Anterior cingulate cortex (tissue), 58 donors: ENCODE measurements at regions not wholly inside any gene's neighbourhood (a gene's known extent, or its start where the extent isn't known, plus 50 kb on each side); places are given as distances from the start of the nearest gene placed in this dataset.
"Not testable (repeated sequence)": the region's sequence is repeated elsewhere in the genome, so short reads cannot be mapped to it uniquely, and the experiment has no call there.

Source experiments
- DNase-seq, 58 donors: peaks; one replicate each; lab custom pipeline; 2025; lab: John Stamatoyannopoulos, UW

DNA sequence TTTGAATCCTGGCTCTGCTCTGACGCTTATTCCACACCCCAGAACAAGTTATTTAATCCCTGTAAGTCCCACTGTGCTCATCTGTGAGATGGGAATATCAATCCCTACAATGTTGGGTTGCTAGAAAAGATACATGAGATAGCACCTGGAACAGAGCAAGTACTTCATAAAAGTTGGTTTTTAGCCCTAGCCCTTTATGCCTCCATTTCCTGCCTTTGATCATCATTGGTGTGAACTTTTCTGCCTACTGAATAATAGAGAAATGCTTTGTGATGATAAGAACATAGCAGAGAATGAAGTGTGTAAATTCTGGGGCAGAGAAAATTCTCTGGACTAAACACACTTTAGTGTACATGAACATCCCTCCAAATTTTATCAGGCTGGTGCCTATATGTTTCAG is 90.3 kb upstream of the RANBP6 start:
- DNase-seq: no peak

DNA sequence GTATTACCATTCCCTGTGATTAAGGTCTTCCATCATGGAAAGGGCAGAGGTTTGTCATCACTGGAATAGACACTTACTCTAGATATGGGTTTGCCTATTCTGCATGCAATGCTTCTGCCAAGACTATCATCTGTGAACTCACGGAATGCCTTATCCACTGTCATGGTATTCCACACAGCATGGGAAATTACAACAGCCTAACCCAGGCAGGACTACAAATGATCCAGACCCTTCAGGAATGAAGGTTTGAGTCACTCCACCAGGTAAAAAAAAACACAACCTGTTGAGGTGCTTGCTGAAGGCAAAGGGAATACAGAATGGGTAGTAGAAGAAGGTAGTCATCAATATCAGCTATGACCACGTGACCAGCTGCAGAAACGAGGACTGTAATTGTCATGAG is 89.0 kb upstream of the RANBP6 start:
- DNase-seq: not testable (repeated sequence)

GRCh38 chr9:6103911-6104310 is 88.5 kb upstream of the RANBP6 start:
- not testable (repeated sequence) for DNase-seq

DNA sequence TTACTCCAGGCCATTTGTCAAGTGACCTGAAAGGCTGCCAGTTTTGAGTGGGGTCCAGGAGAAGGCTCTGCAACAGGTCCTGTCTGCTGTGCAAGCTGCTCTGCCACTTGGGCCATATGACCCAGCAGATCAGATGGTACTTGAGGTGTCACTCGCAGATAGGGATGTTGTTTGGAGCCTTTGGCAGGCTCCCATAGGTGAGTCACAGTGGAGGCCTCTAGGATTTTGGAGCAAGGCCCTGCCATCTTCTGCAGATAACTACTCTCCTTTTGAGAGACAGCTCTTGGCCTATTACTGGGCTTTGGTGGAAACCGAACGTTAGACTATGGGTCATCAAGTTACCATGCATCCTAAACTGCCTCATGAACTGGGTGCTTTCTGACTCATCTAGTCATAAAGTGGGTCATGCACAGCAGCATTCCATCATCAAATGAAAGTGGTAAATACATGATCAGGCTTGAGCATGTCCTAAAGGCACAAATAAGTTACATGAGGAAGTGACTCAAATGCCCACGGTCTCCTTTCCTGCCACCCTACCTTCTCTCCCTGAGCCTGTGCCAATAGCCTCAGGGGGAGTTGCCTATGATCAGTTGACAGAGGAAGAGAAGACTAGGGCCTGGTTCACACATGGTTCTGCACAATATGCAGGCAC is 87.0 kb upstream of the RANBP6 start:
- not testable (repeated sequence) for DNase-seq

GRCh38 chr9:6101725-6102124 is 86.3 kb upstream of the RANBP6 start:
- not testable (repeated sequence) for DNase-seq

GRCh38 chr9:6099346-6099745 is 83.9 kb upstream of the RANBP6 start:
- DNase-seq: not testable (repeated sequence)

DNA sequence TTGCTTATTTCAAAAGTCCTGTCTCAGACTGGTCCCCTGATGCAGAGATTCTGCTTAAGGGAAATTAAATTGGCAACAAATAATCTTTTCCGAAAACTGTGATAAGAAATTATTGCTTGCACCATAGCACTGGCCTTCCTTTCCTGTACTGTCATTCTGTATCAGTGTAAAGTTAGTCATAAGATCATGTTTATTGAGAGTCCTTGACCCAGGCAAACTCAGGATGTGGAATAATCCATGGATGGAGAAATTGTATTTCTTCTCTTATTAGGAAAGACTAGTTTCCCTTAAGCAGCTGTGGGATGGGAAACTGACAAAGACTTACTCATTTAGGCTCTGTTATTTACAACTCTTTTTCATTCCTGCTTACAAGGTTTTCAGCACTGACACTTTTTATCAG is 83.0 kb upstream of the RANBP6 start:
- no peak for DNase-seq

DNA sequence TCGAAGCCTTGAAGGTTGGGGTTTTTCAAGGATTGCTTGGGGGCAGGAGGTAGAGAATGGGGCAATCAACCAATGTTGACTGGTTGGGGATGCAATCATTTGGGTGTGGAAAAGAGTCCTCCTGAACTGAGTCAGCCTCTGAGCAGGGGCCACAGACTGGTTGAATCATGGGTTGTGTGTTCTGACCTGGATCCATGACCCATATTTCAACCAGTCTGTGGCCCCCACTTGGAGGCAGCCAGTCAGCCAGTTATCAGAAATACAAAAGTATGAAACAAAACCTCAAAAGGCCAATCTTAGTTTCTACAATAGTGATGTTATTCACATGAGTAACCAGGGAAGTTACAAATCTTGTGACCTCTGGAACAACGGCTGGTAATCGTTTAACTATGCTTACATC is 81.4 kb upstream of the RANBP6 start:
- DNase-seq: no peak

DNA sequence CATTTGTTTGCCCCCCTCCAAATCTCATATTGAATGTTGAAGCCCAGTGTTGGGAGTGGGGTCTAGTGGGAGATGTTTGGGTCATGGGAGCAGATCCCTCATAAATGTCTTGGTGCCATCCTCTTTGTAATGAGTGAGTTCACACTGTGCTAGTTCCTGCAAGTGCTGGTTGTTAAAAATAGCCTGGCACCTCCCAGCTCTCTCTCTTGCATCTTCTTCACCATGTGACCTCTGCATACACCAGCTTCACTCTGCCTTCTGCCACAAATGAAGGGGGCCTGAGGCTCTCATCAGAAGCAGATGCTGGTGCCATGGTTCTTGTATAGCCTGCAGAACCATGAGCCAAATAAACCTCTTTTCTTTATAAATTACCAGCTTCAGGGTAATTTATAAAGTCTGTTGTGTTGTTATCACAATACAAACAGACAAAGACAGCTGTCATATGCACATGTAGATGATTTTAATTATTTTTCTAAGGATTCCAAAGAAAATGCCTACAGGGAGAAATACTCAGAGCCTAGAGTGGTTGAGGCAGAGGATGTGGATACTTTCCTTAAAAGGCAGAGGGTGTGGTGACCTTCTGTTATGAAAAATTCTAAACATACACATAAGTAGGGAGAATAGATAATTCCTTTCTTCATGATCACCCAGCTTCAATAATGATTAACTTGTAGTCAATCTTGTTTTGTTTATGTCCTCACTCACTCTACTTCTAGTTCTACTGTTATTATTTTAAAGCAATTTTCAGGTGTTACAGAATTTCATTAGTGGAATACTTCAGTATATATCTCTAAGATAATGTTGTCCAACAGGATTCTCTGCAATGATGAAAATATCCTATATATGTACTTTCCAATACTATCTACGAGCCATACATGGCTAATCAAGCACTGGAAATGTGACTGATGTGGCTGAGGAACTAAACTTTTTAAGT is 75.1 kb upstream of the RANBP6 start:
- DNase-seq: peak in 2 of 58 donors; percentile 2 to 3

GRCh38 chr9:6089300-6089699 is 73.9 kb upstream of the RANBP6 start:
- no peak for DNase-seq

DNA sequence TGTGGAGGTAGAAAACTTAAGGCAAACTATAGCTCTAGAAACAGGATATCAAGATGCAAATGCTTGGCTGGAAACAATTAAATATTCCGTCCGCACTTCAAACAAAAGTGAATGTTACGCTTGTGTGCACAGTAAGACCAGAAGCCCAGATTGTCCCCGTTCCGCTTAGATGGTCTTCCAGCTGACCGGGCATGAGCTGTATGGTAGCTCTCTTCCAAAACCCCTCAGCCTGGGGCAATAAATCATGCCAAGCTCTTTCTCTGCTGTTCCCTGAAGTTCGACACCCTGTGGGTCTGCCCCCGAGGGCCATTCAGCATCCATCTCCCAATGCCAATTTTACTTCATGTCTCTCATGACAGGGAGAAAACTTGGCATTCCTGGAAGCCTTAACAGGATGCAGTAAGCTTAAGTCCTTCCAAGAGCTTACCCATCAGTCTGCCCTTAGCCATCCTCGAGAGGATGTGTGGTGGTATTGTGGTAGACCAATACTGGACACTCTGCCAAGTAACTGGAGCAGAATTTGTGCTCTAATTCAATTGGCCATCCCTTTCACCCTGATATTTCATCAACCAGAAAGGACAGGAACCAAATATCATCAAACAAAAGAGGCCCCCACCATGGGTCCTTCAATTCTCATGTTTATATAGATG is 70.7 kb upstream of the RANBP6 start:
- DNase-seq: no peak

- DNase-seq: peak in 56 of 58 donors; percentile 2 to 87 (median 61)
Measured at GRCh38 chr9:6080154-6080716, 64.8 kb upstream of the RANBP6 start.

DNA sequence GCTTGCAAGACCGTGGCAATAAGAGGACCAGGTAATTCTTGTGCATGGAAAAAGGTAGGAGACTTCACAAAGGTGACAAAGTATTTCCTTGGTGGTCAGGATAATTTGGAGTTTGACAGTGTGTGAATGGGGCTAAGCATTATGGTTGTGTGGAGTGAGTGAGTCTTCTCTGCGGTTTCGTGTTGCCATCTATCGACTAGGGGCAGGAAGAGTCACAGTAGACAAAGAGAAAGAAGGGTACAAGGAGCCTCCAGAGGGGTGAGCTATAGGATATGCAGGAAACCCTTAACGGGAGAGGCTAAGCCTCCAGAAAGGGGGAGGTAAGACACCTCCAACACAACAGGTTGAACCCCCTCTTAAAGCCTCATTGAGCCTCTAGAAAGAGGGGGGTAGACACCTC is 64.0 kb upstream of the RANBP6 start:
- DNase-seq: no peak

DNA sequence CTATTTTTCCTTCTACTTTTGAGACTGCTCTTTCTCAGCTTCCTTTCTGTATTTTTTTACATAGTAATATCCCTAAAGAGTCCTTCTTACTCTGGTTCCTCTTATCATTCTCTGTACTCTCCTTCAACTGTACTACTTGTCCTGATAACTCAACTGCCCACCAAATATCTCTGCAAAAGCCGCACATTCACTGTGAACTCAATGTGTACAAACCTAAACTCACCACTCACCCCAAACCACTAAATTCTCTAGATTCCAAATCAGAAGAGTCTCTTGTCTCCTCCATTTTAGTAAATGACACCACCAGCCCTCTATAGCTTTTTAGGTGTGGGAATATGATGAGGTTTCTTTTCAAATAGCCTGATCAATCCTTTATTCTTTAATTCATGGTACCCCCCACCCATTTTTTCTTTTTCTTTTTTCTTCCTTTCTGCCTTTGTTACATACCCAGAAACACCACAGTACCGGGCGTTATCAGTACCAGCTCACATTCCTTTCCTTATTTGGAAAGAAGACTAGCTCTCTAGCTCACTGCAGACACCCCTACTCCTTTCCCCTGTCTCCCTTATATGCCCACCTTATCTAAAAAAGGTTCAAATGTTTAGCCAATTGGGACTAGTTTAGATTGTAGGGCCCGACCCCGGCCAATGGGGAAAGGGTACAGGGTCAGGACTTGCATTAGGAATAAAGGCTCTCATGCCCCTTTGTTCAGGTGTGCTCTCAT is 63.1 kb upstream of the RANBP6 start:
- no peak for DNase-seq

DNA sequence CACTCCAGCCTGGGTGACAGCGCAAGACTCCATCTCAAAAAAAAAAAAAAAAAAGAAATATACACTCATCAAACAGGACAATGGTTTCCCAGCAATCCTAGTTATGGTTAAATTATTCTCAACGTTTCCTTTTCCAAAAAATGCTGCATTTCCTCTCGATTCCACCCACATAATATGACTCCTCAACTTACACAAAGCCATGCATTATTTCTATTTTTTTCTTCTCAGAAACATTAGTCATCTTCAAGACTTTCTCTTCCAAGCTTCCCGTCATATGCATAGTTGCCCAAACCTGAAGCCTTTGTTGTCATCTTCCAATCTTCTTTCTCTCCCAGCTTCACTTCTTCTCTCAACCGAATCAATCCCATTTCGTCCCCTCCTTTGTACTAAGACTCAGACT is 61.4 kb upstream of the RANBP6 start:
- no peak for DNase-seq

GRCh38 chr9:6073731-6074130 is 58.3 kb upstream of the RANBP6 start:
- DNase-seq: no peak

DNA sequence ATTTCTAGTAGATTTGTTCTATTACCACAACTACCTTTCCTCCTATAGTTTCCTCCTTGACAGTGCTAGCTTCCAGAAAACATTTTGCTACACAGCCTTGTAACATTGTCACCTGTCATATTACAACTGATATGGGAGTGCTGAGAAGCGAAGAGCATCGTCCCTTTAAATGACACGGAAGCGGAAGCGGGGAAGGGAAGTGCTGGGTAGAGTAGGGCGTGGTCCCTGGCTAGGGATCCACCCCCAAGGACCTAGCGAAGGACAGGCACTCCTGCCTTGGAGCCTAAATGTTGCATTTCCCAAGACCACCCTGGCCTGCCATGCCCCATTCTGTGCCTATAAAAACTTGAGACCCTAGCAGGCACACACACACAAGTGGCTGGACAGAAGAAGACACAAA is 57.4 kb upstream of the RANBP6 start:
- DNase-seq: no peak

- DNase-seq: no peak
Measured at GRCh38 chr9:6072453-6072852, 57.0 kb upstream of the RANBP6 start.

- DNase-seq: no peak
Measured at GRCh38 chr9:6068983-6069382, 53.6 kb upstream of the RANBP6 start.

DNA sequence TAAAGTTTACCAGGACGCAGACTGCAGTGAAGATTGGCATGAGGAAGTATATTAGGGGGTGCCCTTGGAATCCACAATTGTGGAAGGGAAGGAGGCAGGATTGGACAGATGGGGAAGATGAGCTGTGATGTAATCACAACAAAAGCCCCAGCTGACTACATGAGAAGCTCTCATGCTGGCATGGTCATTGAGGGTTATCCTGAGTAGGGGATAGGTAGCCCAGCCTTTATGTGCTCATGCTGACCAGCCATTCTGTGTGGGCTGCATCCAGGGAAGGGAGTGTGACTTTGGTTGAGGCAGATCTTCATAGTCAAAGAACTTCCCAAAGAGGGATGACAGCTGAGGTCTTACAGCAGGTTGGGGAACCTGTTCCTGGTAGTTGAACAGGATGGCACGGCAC is 52.0 kb upstream of the RANBP6 start:
- no peak for DNase-seq
